SK-N-SH (cell line): ENCODE measurements at regions not wholly inside any gene's neighbourhood (a gene's known extent, or its start where the extent isn't known, plus 50 kb on each side); places are given as distances from the start of the nearest gene placed in this dataset.

Experiments
- CTCF ChIA-PET: fragments of 300-600, 350-600 bp; formaldehyde crosslinking; extraction: SDS; loops from one replicate; lab custom pipeline; 2021; lab: Yijun Ruan, JAX
- POLR2A ChIA-PET: fragments of 350-600 bp; sonication (Branson Sonifier 250); formaldehyde crosslinking; extraction: SDS; loops from one replicate; lab custom pipeline; 2020; ENCODE audit warnings: antibody characterized with exemption, inconsistent platforms; lab: Yijun Ruan, JAX
- DNase-seq: peaks from one replicate; pipeline ENCODE4 v3.0.0; 2012
- H2AFZ ChIP-seq: fragments of 200-600 bp; sonication (generic); 2 replicates; pipeline ENCODE4 v1.8.1; 2016; ENCODE audit warnings: antibody characterized with exemption, mild to moderate bottlenecking, low read depth
- H3F3A ChIP-seq: fragments of 200-600 bp; sonication (generic); replicated peaks from 2 replicates; pipeline ENCODE3; 2016; ENCODE audit warnings: antibody characterized with exemption, mild to moderate bottlenecking; ENCODE audit not compliant: insufficient read depth
- H3K27ac ChIP-seq, 2 experiments: fragments of 200-500 bp in 1 of 2; fragments of 200-600 bp in 1 of 2; sonication (Bioruptor generic) in 1 of 2; sonication (generic), shearing (Covaris generic) in 1 of 2; 2 replicates each; pipeline versions ENCODE4 v1.5.1 to v1.6.1; 2014 to 2016; ENCODE audit warnings: low read depth in 2 of 2, inconsistent platforms in 1 of 2, low read length in 1 of 2, mild to moderate bottlenecking in 1 of 2, mixed read lengths in 1 of 2
- H3K27me3 ChIP-seq: fragments of 200-600 bp; sonication (generic), shearing (Covaris generic); 2 replicates; pipeline ENCODE4 v1.6.1; 2016; ENCODE audit warnings: mixed run types; ENCODE audit not compliant: insufficient read depth
- H3K36me3 ChIP-seq, 2 experiments: fragments of 200-500 bp in 1 of 2; fragments of 200-600 bp in 1 of 2; sonication (Bioruptor generic) in 1 of 2; sonication (generic) in 1 of 2; replicated peaks in 1 of 2; 2 replicates each; pipeline versions ENCODE3 to v1.5.1; 2014 to 2016; ENCODE audit warnings: low read length in 1 of 2, mild to moderate bottlenecking in 1 of 2; ENCODE audit not compliant: insufficient read depth in 2 of 2, control insufficient read depth in 1 of 2
- H3K4me1 ChIP-seq, 2 experiments: fragments of 200-500 bp in 1 of 2; fragments of 200-600 bp in 1 of 2; sonication (Bioruptor generic) in 1 of 2; sonication (generic), shearing (Covaris generic) in 1 of 2; 2 replicates each; pipeline versions ENCODE4 v1.5.1 to v1.6.1; 2014 to 2016; ENCODE audit warnings: low read depth in 1 of 2, low read length in 1 of 2, mixed run types in 1 of 2; ENCODE audit not compliant: insufficient read depth in 2 of 2, control insufficient read depth in 1 of 2
- H3K4me2 ChIP-seq: fragments of 200-600 bp; sonication (generic), shearing (Covaris generic); 2 replicates; pipeline ENCODE4 v1.6.1; 2017; ENCODE audit warnings: mixed run types
- H3K4me3 ChIP-seq, 2 experiments: fragments of 200-500 bp in 1 of 2; fragments of 200-600 bp in 1 of 2; sonication (Bioruptor generic) in 1 of 2; sonication (generic), shearing (Covaris generic) in 1 of 2; 2 replicates each; pipeline versions ENCODE4 v1.5.1 to v1.8.1; 2014 to 2016; ENCODE audit warnings: low read depth in 2 of 2, inconsistent platforms in 1 of 2, low read length in 1 of 2, mild to moderate bottlenecking in 1 of 2, mixed read lengths in 1 of 2, moderate library complexity in 1 of 2
- H3K79me2 ChIP-seq: fragments of 200-600 bp; sonication (generic); 2 replicates; pipeline ENCODE4 v1.8.1; 2017; ENCODE audit warnings: mild to moderate bottlenecking; ENCODE audit not compliant: insufficient read depth
- H3K9ac ChIP-seq: fragments of 200-600 bp; sonication (generic); 2 replicates; pipeline ENCODE4 v1.6.1; 2017; ENCODE audit warnings: mixed run types
- H3K9me2 ChIP-seq: fragments of 200-600 bp; sonication (generic); 2 replicates; pipeline ENCODE4 v1.6.1; 2017; ENCODE audit warnings: mixed run types
- H3K9me3 ChIP-seq: fragments of 200-600 bp; sonication (generic); 2 replicates; pipeline ENCODE4 v1.6.1; 2017; ENCODE audit warnings: mixed run types, mild to moderate bottlenecking, moderate library complexity
- H4K20me1 ChIP-seq: fragments of 200-600 bp; sonication (generic); 2 replicates; pipeline ENCODE4 v1.6.1; 2017; ENCODE audit warnings: mild to moderate bottlenecking, mixed run types; ENCODE audit not compliant: insufficient read depth
- CHD2 ChIP-seq: fragments of 150-350 bp; IDR thresholded peaks from 2 replicates; pipeline ENCODE4 v1.6.1; 2018; ENCODE audit warnings: low read length; ENCODE audit not compliant: partially characterized antibody
- ELF1 ChIP-seq: IDR thresholded peaks from 2 replicates; pipeline ENCODE4 v1.4.0; 2012
- EP300 ChIP-seq, 2 experiments: IDR thresholded peaks; 2 replicates each; pipeline versions ENCODE4 v1.4.0 to v1.6.1; 2012; ENCODE audit warnings: borderline replicate concordance in 1 of 2, low read depth in 1 of 2, low read length in 1 of 2
- EZH2phosphoT487 ChIP-seq: fragments of 200-600 bp; sonication (generic); IDR thresholded peaks from 2 replicates; pipeline ENCODE4 v1.6.1; 2017; ENCODE audit warnings: low read depth, mixed run types, mild to moderate bottlenecking, antibody characterized with exemption, moderate library complexity, borderline replicate concordance
- FOSL2 ChIP-seq: IDR thresholded peaks from 2 replicates; pipeline ENCODE4 v1.4.0; 2012; ENCODE audit warnings: low read depth, mild to moderate bottlenecking, moderate library complexity, borderline replicate concordance
- FOXJ3 ChIP-seq: sonication (generic); formaldehyde crosslinking; IDR thresholded peaks from 2 replicates; pipeline ENCODE4 v1.5.1; 2020; ENCODE audit warnings: mild to moderate bottlenecking, missing genetic modification reagents
- FOXM1 ChIP-seq: IDR thresholded peaks from 2 replicates; pipeline ENCODE4 v1.4.0; 2012; ENCODE audit warnings: low read depth, mild to moderate bottlenecking
- GABPA ChIP-seq: IDR thresholded peaks from 2 replicates; pipeline ENCODE4 v1.4.0; 2012; ENCODE audit warnings: low read depth, mild to moderate bottlenecking
- GATA2 ChIP-seq: sonication (generic); formaldehyde crosslinking; IDR thresholded peaks from 2 replicates; pipeline ENCODE4 v1.5.0; 2020; ENCODE audit warnings: mild to moderate bottlenecking, missing genetic modification reagents
- NFIC ChIP-seq: IDR thresholded peaks from 2 replicates; pipeline ENCODE4 v1.4.0; 2012; ENCODE audit warnings: borderline replicate concordance
- NRF1 ChIP-seq: IDR thresholded peaks from 2 replicates; pipeline ENCODE4 v1.6.1; 2012; ENCODE audit warnings: low read depth, mild to moderate bottlenecking, low read length
- POLR2AphosphoS5 ChIP-seq: IDR thresholded peaks from 2 replicates; pipeline ENCODE4 v1.6.1; 2012; ENCODE audit warnings: low read depth, low read length
- RAD21 ChIP-seq: IDR thresholded peaks from 2 replicates; pipeline ENCODE4 v1.6.1; 2012; ENCODE audit warnings: mild to moderate bottlenecking, low read length
- RCOR1 ChIP-seq: fragments of 150-350 bp; IDR thresholded peaks from 2 replicates; pipeline ENCODE4 v1.6.1; 2017; ENCODE audit warnings: antibody characterized with exemption, low read length
- RFX5 ChIP-seq: IDR thresholded peaks from 2 replicates; pipeline ENCODE4 v1.6.1; 2012; ENCODE audit warnings: mild to moderate bottlenecking, improper control_type of control experiment, low read length
- RXRA ChIP-seq: IDR thresholded peaks from 2 replicates; pipeline ENCODE4 v1.4.0; 2012; ENCODE audit warnings: low read depth, mild to moderate bottlenecking, borderline replicate concordance
- SIN3A ChIP-seq: IDR thresholded peaks from 2 replicates; pipeline ENCODE4 v1.6.1; 2012; ENCODE audit warnings: low read depth, mild to moderate bottlenecking, low read length, moderate library complexity, borderline replicate concordance
- SMC3 ChIP-seq: IDR thresholded peaks from 2 replicates; pipeline ENCODE4 v1.6.1; 2012; ENCODE audit warnings: low read depth, low read length, improper control_type of control experiment
- TAF1 ChIP-seq: IDR thresholded peaks from 2 replicates; pipeline ENCODE4 v1.6.1; 2012; ENCODE audit warnings: low read depth, mild to moderate bottlenecking, low read length, moderate library complexity, borderline replicate concordance
- WGBS: methylation state at CpG from one replicate; pipeline ENCODE4 v1.1.6; 2017; ENCODE audit warnings: low lambda C conversion rate; 5-methylcytosine and 5-hydroxymethylcytosine counted together
- TF ChIP-seq, protein P1 (sequence below): IDR thresholded peaks from 2 replicates; pipeline ENCODE4 v1.6.1; 2012; ENCODE audit warnings: mild to moderate bottlenecking, low read depth, low read length, moderate library complexity
- TF ChIP-seq, protein P2 (sequence below): fragments of 150-350 bp; IDR thresholded peaks from 2 replicates; pipeline ENCODE4 v1.6.1; 2016; ENCODE audit warnings: mild to moderate bottlenecking, low read depth, low read length
- TF ChIP-seq, protein P3 (sequence below): IDR thresholded peaks from 2 replicates; pipeline ENCODE4 v1.4.0; 2012; ENCODE audit warnings: low read depth, borderline replicate concordance
- TF ChIP-seq, protein P4 (sequence below): IDR thresholded peaks from 2 replicates; pipeline ENCODE4 v1.4.0; 2012; ENCODE audit warnings: low read depth

DNA sequence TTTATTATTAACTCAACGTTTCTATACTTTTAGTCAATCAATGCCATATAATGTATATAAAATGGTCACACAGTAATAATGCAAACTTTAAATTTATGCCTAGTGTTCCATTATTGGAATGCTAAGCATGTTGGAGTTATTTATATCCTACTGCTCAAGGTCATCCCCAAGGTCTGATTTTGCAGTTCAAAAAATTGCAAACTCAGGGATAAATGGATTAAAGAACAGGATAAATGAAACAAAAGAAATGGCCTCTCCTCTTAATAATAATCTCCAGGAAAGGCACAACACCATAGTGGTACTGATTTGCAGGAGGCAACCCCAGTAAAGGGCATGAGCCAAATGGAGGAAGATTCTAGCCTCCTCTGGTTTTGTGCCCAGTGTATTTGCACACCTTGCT is 436.4 kb downstream of the EPHA4 start:
- no peaks in the 10 kb centered on the region for H4K20me1 ChIP-seq
- no peaks in the 10 kb centered on the region for H3F3A ChIP-seq
- H3K27me3 ChIP-seq = no peaks in the 10 kb centered on the region
- WGBS = 0% methylated on average over 1 of the region's 1 CpG
- H3K9me2 ChIP-seq = no peaks in the 10 kb centered on the region
- H3K4me1 ChIP-seq = no peaks in the 10 kb centered on the region; a peak in 1 of 4 replicates
- no peaks in the 10 kb centered on the region for H3K9me3 ChIP-seq
- POLR2A ChIA-PET = no interaction called here
- no peak overlapping the region for H3K4me2 ChIP-seq
- H3K9ac ChIP-seq = no peak overlapping the region
- no peak overlapping the region for H3K27ac ChIP-seq
- TF ChIP-seq, protein P1, sequence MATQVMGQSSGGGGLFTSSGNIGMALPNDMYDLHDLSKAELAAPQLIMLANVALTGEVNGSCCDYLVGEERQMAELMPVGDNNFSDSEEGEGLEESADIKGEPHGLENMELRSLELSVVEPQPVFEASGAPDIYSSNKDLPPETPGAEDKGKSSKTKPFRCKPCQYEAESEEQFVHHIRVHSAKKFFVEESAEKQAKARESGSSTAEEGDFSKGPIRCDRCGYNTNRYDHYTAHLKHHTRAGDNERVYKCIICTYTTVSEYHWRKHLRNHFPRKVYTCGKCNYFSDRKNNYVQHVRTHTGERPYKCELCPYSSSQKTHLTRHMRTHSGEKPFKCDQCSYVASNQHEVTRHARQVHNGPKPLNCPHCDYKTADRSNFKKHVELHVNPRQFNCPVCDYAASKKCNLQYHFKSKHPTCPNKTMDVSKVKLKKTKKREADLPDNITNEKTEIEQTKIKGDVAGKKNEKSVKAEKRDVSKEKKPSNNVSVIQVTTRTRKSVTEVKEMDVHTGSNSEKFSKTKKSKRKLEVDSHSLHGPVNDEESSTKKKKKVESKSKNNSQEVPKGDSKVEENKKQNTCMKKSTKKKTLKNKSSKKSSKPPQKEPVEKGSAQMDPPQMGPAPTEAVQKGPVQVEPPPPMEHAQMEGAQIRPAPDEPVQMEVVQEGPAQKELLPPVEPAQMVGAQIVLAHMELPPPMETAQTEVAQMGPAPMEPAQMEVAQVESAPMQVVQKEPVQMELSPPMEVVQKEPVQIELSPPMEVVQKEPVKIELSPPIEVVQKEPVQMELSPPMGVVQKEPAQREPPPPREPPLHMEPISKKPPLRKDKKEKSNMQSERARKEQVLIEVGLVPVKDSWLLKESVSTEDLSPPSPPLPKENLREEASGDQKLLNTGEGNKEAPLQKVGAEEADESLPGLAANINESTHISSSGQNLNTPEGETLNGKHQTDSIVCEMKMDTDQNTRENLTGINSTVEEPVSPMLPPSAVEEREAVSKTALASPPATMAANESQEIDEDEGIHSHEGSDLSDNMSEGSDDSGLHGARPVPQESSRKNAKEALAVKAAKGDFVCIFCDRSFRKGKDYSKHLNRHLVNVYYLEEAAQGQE = no peak
- TF ChIP-seq EP300 (IDR thresholded peaks at IDR 0.05; ENCODE audit: borderline replicate concordance in 1 of 2, low read depth in 1 of 2, low read length in 1 of 2) (no peak), NFIC (no peak), RXRA (no peak), RAD21 (no peak), RCOR1 (no peak), SMC3 (no peak), FOXJ3 (CRISPR knock-in tag) (no peak), POLR2AphosphoS5 (no peak), GATA2 (no peak)
- TF ChIP-seq, protein P2, sequence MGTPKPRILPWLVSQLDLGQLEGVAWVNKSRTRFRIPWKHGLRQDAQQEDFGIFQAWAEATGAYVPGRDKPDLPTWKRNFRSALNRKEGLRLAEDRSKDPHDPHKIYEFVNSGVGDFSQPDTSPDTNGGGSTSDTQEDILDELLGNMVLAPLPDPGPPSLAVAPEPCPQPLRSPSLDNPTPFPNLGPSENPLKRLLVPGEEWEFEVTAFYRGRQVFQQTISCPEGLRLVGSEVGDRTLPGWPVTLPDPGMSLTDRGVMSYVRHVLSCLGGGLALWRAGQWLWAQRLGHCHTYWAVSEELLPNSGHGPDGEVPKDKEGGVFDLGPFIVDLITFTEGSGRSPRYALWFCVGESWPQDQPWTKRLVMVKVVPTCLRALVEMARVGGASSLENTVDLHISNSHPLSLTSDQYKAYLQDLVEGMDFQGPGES = no peak
- TF ChIP-seq, protein P3, sequence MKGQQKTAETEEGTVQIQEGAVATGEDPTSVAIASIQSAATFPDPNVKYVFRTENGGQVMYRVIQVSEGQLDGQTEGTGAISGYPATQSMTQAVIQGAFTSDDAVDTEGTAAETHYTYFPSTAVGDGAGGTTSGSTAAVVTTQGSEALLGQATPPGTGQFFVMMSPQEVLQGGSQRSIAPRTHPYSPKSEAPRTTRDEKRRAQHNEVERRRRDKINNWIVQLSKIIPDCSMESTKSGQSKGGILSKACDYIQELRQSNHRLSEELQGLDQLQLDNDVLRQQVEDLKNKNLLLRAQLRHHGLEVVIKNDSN = no peak
- H3K36me3 ChIP-seq = no peaks in the 10 kb centered on the region
- no peak overlapping the region for H3K4me3 ChIP-seq
- DNase-seq = no peak
- H3K79me2 ChIP-seq = no peaks in the 10 kb centered on the region
- CTCF ChIA-PET = no interaction called here
- H2AFZ ChIP-seq = no peak overlapping the region

DNA sequence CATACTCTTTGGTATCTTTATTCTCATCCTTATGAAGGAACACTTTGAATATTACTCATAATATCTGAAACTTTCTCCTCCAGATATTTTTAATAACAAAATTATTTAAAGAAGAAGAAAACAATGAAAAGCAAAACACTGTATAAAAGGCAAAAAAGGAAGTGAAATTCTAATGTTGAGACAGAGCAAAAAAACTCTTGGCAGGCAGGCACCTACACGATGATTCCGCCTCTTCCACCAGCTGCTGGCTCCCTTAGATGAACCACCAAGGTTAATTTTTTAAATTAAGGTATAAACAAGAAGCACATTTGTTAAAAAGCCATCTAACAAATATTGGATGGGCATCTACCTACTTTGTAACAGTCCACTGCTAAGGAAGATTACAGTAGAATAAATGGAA is 434.7 kb downstream of the EPHA4 start:
- no peak overlapping the region for H3K4me3 ChIP-seq
- no peak for DNase-seq
- CTCF ChIA-PET = no interaction called here
- no peaks in the 10 kb centered on the region for H3K79me2 ChIP-seq
- POLR2A ChIA-PET = no interaction called here
- H3K4me1 ChIP-seq = no peaks in the 10 kb centered on the region
- no peak overlapping the region for H3K4me2 ChIP-seq
- H3K27ac ChIP-seq = no peak overlapping the region
- H3K9me3 ChIP-seq = no peaks in the 10 kb centered on the region
- H3K9ac ChIP-seq = no peak overlapping the region
- no peaks in the 10 kb centered on the region for H3F3A ChIP-seq
- H4K20me1 ChIP-seq = no peaks in the 10 kb centered on the region
- H3K36me3 ChIP-seq = no peaks in the 10 kb centered on the region
- H2AFZ ChIP-seq = no peak overlapping the region
- no peaks in the 10 kb centered on the region for H3K9me2 ChIP-seq
- H3K27me3 ChIP-seq = no peaks in the 10 kb centered on the region
- 4% methylated on average over 2 of the region's 2 CpGs for WGBS
- TF ChIP-seq CHD2 (no peak), RFX5 (no peak), FOXJ3 (CRISPR knock-in tag) (no peak), ELF1 (no peak), SIN3A (no peak), GABPA (no peak), TAF1 (no peak), NRF1 (no peak), RAD21 (no peak), EZH2phosphoT487 (no peak), FOXM1 (no peak), RCOR1 (no peak), FOSL2 (no peak), RXRA (no peak), NFIC (no peak)
- TF ChIP-seq, protein P4, sequence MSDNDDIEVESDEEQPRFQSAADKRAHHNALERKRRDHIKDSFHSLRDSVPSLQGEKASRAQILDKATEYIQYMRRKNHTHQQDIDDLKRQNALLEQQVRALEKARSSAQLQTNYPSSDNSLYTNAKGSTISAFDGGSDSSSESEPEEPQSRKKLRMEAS = no peak
- TF ChIP-seq, protein P3 = no peak
